Germinal center (tissue), 1 donor: ENCODE measurements at regions not wholly inside any gene's neighbourhood (a gene's known extent, or its start where the extent isn't known, plus 50 kb on each side); places are given as distances from the start of the nearest gene placed in this dataset.
"Not testable (repeated sequence)": the region's sequence is repeated elsewhere in the genome, so short reads cannot be mapped to it uniquely, and the experiment has no call there.

ENCODE experiments used
- DNase-seq: peaks from one replicate; pipeline ENCODE4 v3.0.0; 2012; ENCODE audit warnings: mixed read lengths, low spot score

- DNase-seq: no peak
These were observed 187.8 kb downstream of the ANKRD60 start for GRCh38 chr20:58040447-58041290.

GRCh38 chr20:58039274-58040092 is 189.0 kb downstream of the ANKRD60 start:
- no peak for DNase-seq

- no peak for DNase-seq
These were observed 190.3 kb downstream of the ANKRD60 start for GRCh38 chr20:58038123-58038654.

- DNase-seq: no peak
These were observed 190.8 kb downstream of the ANKRD60 start for GRCh38 chr20:58037631-58038030.

- DNase-seq: no peak
These were observed 195.4 kb downstream of the ANKRD60 start for GRCh38 chr20:58033026-58033536.

- DNase-seq: no peak
These were observed 195.9 kb downstream of the ANKRD60 start for GRCh38 chr20:58032599-58032998.

GRCh38 chr20:58031350-58031749 is 197.1 kb downstream of the ANKRD60 start:
- DNase-seq: not testable (repeated sequence)

GRCh38 chr20:58028123-58028522 is 200.3 kb downstream of the ANKRD60 start:
- no peak for DNase-seq

- no peak for DNase-seq
These were observed 202.1 kb downstream of the ANKRD60 start for GRCh38 chr20:58026361-58026760.

GRCh38 chr20:58025233-58025632 is 203.2 kb downstream of the ANKRD60 start:
- no peak for DNase-seq

GRCh38 chr20:58024241-58024721 is 204.2 kb downstream of the ANKRD60 start:
- DNase-seq: no peak

- DNase-seq: no peak
These were observed 204.7 kb downstream of the ANKRD60 start for GRCh38 chr20:58023781-58024180.

- no peak for DNase-seq
These were observed 205.1 kb downstream of the ANKRD60 start for GRCh38 chr20:58023346-58023745.

GRCh38 chr20:58022711-58023110 is 205.7 kb downstream of the ANKRD60 start:
- DNase-seq: no peak

- no peak for DNase-seq
These were observed 207.0 kb downstream of the ANKRD60 start for GRCh38 chr20:58021481-58021880.

GRCh38 chr20:58020656-58021454 is 207.6 kb downstream of the ANKRD60 start:
- DNase-seq: no peak

GRCh38 chr20:58019850-58020625 is 208.4 kb downstream of the ANKRD60 start:
- DNase-seq: no peak

- no peak for DNase-seq
These were observed 209.2 kb downstream of the ANKRD60 start for GRCh38 chr20:58019027-58019849.

GRCh38 chr20:58018590-58018989 is 209.9 kb downstream of the ANKRD60 start:
- no peak for DNase-seq

- no peak for DNase-seq
These were observed 210.4 kb downstream of the ANKRD60 start for GRCh38 chr20:58017970-58018530.
